SKM-1 (cell line): ENCODE measurements at regions not wholly inside any gene's neighbourhood (a gene's known extent, or its start where the extent isn't known, plus 50 kb on each side); places are given as distances from the start of the nearest gene placed in this dataset.
"Not testable (repeated sequence)": the region's sequence is repeated elsewhere in the genome, so short reads cannot be mapped to it uniquely, and the experiment has no call there.

Experiments
- DNase-seq: peaks from one replicate; lab custom pipeline; 2025; ENCODE audit not compliant: unreplicated experiment; lab: John Stamatoyannopoulos, UW

DNA sequence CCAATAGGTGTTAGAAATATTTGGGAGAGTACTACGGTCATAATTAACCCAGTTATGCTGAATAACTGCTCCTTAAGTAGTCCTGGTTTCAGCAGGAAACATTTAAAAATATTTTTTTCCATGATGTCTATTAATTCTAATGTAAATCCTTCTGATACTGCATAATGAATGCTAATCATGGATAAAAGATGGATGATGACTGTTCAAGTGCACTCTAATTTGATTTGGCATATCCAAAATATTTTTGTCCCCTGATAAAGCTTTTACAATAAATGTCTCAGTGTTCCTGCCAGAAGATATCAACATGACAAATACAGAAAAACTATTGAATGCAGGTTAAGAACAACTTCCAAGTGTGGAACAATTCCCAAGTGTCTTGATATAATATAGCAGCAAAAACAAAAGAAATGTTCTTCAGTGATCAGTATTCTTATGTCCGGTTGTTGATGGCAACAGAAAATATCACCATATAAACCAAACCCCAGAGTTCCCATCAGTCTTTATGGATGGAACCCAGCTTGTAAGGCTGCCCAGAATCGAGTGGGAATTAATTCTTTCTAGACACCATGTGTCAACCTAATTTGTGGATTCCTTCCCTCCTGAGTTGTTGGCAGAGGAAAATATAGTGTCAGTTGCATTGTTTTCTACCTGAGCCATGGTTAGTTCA, 205.4 kb upstream of the GK2 start:
- no peak for DNase-seq

DNA sequence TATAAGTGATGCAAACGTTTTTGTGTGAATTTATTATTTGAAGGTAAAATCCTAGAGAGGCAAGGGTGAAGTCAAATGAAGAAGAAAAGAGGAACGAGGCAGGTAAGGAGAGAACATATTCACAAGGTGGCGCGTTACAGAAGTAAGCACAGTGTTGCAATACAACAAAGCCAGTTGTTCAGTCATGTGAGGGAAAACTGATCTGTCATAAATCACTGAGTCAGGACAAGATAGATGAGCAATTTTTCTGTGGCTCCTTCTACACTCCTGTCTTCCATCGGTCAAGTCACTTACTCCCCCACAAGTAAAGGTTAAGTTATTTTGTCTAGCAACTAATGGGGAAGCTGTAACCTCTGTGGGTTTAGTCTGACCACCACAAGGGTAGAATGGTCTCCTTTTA, 203.0 kb upstream of the GK2 start:
- DNase-seq = no peak

DNA sequence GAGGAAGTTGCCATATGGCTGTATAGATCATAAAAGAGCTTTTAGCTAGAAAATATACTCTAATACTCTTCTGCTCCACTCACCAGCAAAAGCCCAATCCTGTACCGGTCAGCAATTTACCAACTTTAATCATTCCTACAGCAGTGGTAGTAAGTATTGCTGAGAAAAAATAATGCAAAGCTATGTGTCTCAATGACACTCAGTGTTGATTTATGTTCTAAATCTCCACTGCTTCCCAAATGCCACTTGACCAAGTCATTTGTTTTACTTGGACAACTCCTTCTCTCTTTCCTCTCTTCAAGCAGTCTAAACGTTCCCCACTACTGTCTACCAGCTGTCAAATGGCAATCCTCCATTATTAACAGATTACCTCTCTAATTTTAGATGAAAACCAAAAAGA, 201.8 kb upstream of the GK2 start:
- no peak for DNase-seq

DNA sequence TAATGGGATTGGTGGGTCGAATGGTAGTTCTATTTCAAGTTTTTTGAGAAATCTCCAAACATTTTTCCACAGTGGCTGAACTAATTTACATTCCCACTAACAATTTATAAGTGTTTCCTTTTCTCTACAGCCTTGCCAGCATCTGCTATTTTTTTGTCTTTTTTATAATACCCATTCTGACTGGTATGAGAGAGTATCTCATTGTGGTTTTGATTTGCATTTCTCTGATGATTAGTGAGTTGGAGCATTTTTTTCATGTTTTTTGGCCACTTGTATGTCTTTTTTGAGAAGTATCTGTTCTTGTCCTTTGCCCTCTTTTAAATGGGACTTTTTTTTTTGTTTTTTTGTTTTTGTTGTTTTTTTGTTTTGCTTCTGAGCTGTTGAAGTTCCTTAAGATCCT, 200.0 kb upstream of the GK2 start:
- no peak for DNase-seq

DNA sequence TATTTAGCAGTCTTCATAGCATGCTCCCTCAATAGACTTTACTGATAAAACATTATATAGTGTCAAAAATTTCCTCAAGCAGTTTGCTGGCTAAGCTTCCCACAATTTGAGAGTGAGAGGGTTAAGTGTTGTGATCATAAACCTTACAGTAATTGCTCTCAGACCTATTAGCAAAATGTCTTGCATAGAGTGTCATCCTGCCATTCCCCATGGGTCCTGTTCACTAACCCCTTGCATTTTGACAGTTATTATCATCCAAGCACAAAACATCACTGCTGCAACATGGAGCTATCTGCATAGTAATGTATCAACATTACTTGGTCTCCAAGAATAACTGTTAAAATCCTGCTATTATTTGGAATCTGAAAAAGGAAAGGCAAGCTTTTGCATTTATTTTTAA, 196.1 kb upstream of the GK2 start:
- no peak for DNase-seq

DNA sequence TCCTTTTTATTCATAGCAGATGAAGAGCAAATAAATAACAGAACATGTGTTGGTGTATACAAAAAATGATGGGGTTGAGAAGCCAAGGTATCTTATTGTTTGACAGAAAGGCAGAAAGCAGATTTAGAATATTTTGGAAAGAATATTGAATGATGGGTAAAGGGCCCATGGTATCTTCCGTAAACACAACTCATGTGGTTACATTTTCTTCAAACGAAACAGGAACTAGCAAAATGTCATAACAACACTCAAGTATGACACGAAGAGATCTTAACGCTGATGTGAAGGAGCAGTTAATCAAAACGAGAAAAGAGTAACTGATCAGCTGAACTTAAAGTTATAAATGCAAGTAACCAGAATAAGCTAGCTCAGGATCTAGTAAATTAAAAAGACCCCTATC, 195.7 kb upstream of the GK2 start:
- DNase-seq = no peak

DNA sequence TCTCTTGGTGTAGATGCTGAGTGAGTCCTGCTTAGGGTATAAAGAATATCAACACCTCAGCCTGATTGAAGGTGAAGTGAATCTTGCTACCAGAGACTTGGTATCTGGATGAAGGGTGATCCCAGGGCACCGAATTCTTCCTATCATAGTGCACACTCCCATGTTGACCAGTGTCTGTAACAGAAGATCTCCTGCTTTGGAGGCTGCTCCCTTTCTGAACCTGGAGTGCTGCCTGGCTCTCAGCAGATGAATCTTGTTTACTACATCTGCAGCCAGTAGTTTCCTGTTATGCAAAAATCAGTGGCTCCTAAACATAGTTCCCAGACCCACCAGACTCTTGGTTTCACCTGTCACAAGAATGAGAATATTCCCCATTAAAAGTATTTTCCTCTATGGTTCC, 191.7 kb upstream of the GK2 start:
- DNase-seq = no peak

DNA sequence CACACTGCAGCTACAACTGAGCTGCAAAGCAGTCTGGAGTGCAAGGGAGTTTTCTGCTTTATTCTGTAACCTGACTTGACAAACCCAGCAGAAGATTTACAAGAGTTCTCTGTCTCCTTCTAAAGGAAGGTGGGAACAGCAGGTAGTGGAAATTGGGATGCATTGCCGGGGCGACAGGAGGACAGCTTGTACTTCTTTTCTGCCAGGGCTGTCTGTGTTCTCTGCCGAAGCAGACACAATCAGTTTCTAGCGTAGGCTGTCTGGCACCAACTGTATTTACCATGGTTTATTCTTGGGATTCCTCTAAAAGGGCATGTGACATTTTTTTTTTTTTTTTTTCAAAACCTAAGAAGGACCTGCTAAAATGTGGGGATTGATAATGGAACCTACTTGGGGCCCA, 190.8 kb upstream of the GK2 start:
- DNase-seq = no peak

DNA sequence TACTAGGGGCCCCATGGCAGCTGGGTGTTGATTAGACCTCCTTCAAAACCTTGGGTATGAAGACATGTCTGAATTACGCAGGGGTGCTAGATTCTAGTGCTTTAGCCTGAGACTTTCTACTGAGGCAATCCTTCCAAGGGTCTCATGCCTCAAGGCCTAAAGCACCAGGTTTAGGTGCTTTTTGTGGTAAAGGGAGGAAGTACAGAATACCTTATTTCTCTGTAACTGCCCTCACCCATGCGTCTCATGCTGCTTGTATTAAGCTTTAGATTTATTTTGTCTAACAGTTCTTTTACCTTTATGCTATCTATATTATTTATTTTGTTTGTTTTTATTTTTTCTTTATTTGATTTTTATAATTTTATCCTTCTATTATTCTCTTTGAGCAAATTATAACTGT, 190.2 kb upstream of the GK2 start:
- DNase-seq = no peak

DNA sequence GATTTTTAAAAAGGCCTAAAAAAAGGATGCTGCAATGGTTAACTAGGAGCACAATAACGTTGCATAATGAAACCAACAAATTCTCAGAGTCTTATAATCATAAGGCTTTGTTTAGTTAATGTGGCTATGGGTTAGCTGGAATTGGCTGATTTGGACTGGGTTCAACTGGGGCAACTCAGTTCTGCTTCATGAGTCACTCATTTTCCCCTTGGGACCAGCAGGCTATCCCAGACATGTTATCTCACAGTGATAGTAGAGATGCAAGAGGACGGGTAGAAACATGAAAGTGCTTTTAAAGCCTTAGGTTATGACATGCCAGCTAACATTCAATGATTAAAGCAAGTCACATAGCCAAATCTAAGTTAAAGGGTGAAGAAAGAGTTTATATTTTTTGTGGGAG, 189.2 kb upstream of the GK2 start:
- DNase-seq = no peak

DNA sequence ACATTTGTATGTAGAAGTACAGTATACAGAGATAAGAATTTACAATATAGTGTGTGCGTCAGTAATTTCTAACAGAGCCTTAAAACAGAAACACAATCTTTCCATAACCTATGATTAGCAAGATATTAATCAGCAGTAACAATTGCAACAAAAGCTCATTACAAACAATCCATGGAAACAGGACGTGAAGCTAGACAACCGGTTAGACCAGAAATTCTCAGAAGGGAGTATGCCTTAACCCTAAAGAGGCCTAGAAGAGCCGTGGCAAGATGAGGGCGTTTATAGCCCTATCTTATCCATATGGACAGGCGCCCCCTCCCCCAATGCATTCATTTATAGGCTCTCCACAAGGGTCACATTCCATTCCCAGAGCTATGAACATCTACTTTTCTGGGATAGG, 184.2 kb upstream of the GK2 start:
- not testable (repeated sequence) for DNase-seq

DNA sequence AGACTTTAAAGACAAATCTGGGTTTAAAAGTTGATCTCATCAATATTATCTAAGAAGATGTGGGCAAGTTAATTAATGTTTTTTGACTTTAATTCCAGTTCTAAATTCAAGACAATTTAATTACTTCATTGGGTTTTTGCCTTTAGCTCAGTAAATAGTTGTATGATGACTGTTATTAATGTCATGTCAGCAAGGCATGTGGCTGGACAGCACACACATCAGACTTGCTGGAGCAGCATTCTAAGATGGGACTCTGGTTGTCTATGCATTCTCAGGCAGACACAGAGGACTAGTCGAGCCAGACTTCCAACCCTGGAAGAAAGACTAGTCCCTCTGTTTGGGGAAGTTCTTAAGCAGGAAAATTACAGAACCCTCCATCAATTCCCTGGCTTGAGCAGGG, 180.7 kb upstream of the GK2 start:
- no peak for DNase-seq

DNA sequence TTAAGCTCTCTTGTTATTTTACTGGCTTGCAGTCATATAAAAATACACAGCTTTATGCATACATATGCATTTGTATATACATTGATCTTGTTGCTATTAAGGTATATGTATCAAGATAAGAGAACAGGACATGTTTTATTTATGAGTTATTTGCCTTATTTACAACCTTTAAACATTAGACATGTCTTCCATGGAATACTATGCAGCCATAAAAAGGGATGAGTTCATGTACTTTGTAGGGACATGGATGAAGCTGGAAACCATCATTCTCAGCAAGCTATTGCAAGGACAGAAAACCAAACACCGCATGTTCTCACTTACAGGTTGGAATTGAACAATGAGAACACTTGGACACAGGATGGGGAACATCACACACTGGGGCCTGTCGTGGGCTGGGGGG, 179.2 kb upstream of the GK2 start:
- DNase-seq = not testable (repeated sequence)

DNA sequence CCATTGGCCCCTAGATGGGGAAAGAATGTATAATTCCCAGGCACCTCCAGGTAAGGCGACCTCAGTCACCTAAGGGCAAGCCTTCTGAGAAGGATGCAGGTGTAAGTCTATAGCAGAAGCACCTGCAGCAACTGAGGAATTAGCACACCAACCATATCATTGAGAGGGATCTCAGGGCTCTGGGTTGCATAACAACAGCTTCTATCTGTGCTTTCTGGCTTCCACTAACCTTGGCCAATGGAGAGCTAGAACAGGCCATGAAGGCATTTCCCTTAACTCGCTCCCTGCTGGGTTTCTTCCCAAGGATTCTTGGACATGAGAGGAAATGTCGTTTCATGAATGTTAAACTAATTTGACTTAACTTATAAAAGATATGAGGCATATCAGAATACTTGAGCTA, 177.8 kb upstream of the GK2 start:
- no peak for DNase-seq

DNA sequence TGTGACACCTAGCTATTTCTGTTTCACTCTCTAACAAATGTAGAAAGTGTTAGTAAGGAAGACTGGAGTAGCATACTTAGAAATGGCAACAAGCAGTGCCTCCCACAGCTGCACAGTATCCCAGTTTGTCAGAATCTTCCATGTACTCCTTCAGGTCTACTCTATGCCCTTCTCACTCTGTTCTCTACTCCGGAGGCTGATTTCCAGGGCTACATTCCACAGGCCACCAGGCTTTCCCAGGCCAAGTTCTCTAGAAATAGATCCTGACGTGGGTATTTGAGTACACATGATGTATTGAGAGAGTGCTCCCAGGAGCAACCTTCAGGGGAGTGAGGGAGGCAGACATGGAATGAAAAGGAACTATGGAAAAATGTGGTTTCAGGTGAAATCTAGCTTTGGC, 177.3 kb upstream of the GK2 start:
- DNase-seq = no peak

DNA sequence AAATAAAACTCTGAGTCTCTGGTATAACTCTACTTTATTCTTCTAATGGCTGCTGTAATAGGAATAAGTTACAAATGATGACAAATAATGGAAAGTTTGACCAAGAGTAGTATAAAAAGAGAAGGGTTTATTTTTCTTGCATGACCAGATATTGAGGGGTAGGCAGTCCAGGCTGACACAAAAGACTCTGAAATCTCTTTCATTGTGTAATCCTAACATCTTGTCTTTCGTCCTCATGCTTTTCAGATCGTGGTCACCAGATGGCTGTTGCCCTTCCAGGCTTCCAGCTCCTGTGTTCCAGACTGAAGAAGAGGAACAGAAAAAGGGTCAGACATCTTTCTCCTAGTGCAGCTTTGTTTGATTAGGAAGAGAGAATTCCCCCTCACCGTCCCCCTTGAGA, 176.9 kb upstream of the GK2 start:
- DNase-seq = no peak

DNA sequence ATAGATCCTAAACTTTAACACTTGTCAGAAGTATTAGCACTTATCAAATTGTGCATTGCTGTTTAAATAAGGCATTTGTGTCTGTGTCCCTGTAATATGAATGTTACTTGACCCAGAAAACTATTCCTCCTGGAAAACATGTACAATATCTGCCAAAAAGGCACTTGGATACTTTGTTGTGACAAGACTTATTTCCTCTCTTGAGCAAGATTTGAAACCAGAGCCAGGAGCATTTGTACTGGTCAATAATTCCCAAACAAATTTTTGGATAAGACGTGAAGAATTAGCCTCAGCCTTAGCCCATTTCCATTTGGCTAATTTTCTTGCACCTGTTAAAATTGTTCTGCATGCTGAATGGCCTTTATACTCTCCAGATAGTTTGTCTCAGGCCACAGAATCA, 176.3 kb upstream of the GK2 start:
- DNase-seq = no peak

DNA sequence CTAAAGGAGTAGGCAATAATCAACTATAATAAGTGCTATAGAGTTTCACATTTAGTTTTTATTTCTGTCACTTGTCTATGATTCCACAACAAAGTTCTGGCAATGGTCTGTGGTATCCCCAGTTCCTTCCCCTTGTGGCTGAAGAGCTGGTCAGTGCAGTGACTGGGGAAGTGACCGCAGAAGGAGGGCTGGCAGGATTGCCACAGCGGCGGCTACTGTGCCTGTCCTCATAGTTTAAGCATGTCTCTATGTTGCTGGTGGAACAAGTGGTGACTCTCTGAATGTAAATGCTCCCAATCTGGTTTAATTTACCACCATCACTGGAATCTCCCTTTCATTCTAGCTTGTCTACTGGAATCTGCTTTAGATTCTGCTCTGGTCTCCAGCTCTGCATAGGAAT, 170.6 kb upstream of the GK2 start:
- DNase-seq = peak; percentile 66

DNA sequence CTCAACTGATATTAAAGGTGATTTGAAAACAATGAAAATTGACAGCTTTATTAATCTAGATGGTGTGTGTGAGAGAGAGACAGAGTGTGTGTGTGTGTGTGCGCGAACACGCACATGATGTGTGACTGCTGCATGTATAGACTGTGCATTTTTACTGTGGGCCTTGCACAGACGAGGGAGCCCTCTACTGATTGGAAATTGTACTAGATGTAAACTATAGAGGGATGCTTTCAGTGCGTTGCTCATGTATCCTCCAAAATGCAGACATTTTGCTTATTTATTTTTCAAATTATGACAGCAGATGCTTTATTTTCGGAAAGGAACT, 168.4 kb upstream of the GK2 start:
- peak; percentile 14 for DNase-seq

DNA sequence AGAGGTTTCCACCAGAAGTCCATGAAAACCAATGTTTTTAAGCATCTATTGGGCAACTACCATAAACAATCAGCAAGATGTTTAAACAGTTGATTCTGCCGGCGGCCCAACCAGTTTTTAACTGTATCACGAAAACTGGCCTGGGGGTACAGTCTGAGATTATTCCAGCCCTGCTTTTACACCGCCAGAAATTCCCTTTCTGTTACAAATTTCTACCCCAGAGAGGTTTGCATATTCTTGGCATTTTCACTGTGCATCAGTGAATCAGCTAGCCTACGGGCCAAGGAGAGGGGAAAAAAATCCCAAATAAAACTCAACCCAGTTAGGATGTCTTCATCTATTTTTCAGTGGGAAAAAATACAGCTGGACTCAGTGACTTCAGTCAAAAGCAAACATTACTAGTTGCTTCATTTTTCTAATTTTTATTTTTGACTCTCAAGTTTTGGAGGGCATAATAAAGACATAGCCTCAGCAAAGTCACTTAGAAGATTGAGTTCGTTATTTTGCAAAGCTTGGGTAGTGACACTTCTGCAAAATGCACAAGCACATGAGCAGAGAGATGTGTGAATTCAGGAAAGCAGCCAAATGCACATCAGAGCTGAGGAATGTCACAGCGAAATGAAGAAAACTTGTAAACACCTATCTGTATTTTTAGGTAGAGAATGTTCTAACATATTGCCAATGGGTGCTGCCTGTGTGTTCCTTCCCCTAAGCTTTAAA, 167.8 kb upstream of the GK2 start:
- no peak for DNase-seq

DNA sequence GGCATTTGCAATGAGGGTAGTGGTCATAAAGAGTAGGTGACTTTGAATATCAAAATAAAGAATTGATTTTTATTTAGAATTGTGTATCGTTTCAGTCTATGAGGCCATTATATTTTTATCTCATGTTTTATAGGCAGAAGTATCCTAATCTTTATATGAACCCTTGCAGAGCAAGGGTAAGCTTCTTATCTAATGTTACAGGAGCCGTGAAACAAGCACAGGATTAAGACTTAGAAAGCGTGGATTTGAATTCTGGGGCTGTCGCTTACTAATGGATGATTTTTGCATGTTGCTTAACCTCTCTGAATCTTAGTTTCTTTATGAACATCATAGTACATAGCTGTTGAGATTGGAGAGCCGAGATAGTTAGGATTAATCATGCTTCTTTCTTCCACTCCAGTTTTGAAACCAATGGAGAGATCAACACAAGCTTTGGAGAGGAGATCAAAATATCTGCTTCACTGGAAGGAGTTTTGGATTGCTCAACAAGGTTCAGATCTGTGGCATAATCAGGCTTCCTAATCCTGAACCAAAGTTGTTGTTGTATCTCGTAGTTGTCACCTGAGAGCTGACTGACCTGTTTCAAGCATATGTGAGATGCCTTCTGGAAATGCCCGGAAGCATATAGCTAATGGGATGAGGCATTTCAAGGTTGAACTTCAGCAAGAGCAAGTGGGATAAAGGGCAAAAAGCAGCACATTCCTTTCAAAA, 166.9 kb upstream of the GK2 start:
- no peak for DNase-seq

DNA sequence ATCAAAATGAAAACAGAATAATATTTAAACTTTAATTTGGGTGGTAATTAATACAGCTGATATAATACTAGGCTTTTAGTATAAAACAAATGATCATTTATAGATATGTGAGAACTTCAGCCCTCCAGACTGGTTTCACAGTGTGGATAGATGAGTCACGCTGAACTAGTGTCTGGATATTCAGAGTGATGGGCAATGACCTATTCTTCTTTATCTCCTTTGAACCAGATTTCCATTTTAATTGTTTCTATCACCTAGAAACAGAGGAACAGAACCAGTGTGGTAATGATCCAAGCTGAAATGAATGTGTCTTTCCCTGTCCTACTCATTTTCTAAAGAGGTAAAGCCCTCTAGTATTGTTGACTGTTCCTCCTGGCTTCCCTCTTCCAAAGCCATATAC, 155.2 kb upstream of the GK2 start:
- DNase-seq = no peak

DNA sequence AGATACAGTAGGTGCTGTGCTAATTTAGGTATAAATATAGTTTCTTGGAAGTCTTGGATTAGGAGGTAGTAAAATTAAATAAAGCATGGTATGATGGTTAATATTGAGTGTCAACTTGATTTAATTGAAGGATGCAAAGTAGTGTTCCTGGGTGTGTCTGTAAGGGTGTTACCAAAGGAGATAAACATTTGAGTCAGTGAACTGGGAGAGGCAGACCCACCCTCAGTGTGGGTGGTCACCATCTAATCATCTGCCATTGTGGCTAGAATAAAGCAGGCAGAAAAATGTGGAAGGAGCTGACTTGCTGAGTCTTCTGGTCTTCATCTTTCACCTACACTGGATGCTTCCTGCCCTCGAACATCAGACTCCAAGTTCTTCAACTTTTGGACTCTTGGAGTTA, 153.7 kb upstream of the GK2 start:
- no peak for DNase-seq
